BJ (cell line): ENCODE measurements at regions not wholly inside any gene's neighbourhood (a gene's known extent, or its start where the extent isn't known, plus 50 kb on each side); places are given as distances from the start of the nearest gene placed in this dataset.

ENCODE experiments used
- CTCF ChIA-PET: fragments of 350-600 bp; formaldehyde crosslinking; extraction: SDS; loops from one replicate; lab custom pipeline; 2021; ENCODE audit warnings: antibody characterized with exemption, inconsistent platforms; lab: Yijun Ruan, JAX
- POLR2A ChIA-PET: fragments of 300-600 bp; sonication (Branson Sonifier 250); formaldehyde crosslinking; extraction: SDS; loops from one replicate; lab custom pipeline; 2021; ENCODE audit warnings: antibody characterized with exemption; lab: Charles Lee
- DNase-seq: peaks from one replicate; pipeline ENCODE4 v3.0.0-alpha.2; 2011; ENCODE audit warnings: low read depth
- H3K27me3 ChIP-seq: 2 replicates; pipeline ENCODE4 v1.6.0; 2011; ENCODE audit warnings: low read length; ENCODE audit not compliant: control insufficient read depth, insufficient read depth
- H3K36me3 ChIP-seq: 2 replicates; pipeline ENCODE4 v1.5.1; 2011; ENCODE audit warnings: low read length; ENCODE audit not compliant: control insufficient read depth, insufficient read depth
- H3K4me3 ChIP-seq: 2 replicates; pipeline ENCODE4 v1.5.1; 2011; ENCODE audit warnings: low read depth, mild to moderate bottlenecking, control low read depth, low read length
- TF ChIP-seq, protein P1 (sequence below): IDR thresholded peaks from 2 replicates; pipeline ENCODE4 v1.5.1; 2011; ENCODE audit warnings: low read depth, mild to moderate bottlenecking, control low read depth, inconsistent platforms, low read length, moderate library complexity; ENCODE audit not compliant: insufficient read depth

DNA sequence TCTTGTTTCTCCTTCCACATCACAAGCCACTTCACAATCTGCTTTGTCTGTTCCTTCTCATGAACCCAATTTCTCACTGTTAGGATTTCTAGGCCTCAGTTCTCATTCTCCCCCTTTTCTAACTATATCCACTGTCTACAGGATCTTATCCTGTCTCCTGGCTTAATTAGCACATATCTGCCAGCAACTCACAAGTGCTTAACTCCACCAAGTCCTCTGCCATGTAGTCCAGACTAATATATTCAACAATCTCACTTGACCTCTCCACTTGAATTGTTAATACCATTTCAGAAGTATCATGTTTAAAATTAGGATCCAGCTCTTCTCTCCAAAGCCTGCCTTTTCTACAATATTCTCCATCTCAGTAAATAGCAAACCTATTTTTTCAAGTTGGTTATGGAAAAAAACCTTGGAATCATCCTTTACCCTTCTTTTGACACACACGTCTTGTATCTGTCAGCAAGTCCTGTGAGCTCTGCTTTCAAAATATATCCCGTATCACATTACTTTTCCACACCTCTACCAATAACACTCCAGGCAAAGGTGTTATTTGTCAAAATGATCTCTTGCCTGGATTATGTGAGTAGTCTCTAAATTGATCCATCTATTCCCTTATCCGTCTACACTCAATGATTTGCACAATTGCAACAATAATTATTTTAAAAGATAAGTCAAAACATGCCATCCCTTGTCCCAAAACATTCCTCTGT lies 127.2 kb upstream of the SLIT2 start:
- ChIA-PET POLR2A (no interaction called here), CTCF (no interaction called here)
- no peaks in the 10 kb centered on the region for H3K36me3 ChIP-seq
- no peaks in the 10 kb centered on the region for H3K27me3 ChIP-seq
- TF ChIP-seq, protein P1, sequence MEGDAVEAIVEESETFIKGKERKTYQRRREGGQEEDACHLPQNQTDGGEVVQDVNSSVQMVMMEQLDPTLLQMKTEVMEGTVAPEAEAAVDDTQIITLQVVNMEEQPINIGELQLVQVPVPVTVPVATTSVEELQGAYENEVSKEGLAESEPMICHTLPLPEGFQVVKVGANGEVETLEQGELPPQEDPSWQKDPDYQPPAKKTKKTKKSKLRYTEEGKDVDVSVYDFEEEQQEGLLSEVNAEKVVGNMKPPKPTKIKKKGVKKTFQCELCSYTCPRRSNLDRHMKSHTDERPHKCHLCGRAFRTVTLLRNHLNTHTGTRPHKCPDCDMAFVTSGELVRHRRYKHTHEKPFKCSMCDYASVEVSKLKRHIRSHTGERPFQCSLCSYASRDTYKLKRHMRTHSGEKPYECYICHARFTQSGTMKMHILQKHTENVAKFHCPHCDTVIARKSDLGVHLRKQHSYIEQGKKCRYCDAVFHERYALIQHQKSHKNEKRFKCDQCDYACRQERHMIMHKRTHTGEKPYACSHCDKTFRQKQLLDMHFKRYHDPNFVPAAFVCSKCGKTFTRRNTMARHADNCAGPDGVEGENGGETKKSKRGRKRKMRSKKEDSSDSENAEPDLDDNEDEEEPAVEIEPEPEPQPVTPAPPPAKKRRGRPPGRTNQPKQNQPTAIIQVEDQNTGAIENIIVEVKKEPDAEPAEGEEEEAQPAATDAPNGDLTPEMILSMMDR: no peak
- DNase-seq: no peak
- H3K4me3 ChIP-seq: no peak overlapping the region

DNA sequence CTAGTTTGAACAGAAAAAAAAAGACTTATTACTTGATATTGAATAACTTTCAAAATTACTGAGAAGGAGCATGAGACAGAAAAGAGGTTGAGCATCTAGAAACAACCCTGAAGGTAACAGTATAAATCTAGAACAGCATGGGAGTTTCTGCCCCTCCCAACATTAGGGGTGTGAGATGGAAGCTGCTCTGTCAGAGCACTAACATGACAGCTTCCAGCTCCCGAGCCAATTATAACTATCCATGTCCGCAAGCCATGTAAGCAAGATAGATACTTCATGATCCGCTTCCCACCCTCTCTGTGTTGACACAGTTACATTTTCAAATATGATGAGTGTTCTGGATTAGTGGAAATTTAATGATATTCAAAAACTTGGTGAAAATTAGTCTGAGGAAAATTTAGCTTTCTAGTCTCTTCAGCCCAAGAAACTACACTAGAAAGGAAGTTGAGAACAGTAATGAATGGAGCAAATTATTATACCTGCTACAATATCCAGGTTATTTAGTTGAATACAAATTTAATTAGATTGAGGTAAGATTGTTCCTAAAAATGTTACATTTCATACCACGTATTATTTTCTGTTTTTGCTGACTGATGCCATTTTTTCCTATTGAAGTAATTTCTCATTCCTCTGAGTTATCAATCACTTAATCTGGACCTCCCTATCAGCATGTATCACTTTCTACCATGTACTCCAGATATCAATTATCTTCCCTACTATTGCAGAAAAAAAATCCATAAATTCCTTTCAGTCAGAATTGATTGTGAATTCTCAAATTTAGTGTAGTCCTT lies 129.3 kb upstream of the SLIT2 start:
- H3K4me3 ChIP-seq: no peak overlapping the region
- no peaks in the 10 kb centered on the region for H3K27me3 ChIP-seq
- no peaks in the 10 kb centered on the region for H3K36me3 ChIP-seq
- POLR2A ChIA-PET: no interaction called here
- DNase-seq: no peak
- CTCF ChIA-PET: interaction anchor here (0.6 kb wide), 1 partner anchor 45 kb away, joined by 3 read pairs; no protein-coding TSS in a partner anchor
- TF ChIP-seq, protein P1: no peak

DNA sequence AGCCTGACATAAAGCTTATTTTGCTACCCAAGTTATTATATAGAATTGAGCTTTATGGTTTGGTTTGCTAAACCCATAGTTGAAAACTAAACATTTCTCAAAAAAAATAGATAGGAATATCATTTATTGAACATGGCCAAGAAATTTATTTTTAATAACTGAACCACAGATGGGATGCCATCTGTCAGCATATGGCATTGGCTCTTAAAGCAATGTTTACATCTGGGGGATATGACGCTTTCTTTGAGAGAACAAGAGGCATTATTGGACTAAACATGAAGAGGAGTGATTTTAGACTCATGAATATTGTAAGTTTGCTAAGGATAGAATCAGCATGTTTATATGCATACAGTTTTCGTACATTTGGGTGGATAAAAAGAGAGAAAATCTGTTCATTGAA lies 132.6 kb upstream of the SLIT2 start:
- Histone ChIP-seq H3K27me3 (no peaks in the 10 kb centered on the region), H3K4me3 (no peak overlapping the region), H3K36me3 (no peaks in the 10 kb centered on the region)
- ChIA-PET CTCF (no interaction called here), POLR2A (no interaction called here)
- DNase-seq: no peak
- TF ChIP-seq, protein P1: no peak

DNA sequence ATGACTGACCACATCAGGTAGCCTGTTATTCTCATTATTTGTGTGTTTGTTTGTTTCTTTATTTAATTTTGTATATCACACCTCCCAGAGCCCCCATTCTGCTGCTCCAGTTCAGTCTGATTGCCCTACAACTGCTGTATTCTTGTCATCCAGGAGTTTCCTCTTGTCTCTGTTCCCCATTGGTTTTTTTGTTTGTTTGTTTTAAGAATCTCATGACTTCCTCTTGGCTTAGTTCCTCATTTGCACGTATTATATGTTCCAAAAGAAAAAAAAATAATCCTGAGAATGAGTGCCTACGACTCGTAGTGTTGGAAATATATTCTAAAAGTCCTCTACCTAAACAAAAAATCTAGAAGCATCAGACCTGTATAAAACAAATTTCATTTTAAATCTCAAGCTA lies 142.3 kb upstream of the SLIT2 start:
- Histone ChIP-seq H3K36me3 (no peaks in the 10 kb centered on the region), H3K4me3 (no peak overlapping the region), H3K27me3 (no peaks in the 10 kb centered on the region)
- TF ChIP-seq, protein P1: no peak
- DNase-seq: no peak
- ChIA-PET POLR2A (no interaction called here), CTCF (no interaction called here)

DNA sequence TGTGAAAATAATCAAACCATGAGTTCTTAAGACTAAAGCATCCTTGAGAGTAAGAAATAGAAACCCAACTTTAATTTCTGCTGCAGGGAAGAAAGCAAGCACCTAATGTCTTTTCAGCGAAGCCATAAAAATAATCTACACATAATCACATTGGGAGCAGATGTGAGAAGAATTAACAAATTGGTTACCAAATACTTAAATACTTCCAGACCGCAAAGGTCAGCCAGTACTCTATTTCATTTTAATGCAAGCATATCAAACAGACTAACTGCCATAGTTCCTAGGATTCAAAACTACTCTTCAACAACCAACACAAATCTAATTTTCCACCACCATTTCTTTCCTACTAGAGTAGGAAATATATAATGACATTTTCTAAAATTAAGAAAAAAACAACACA lies 144.8 kb upstream of the SLIT2 start:
- TF ChIP-seq, protein P1: no peak
- ChIA-PET POLR2A (no interaction called here), CTCF (interaction anchor here (0.7 kb wide), 1 partner anchor 181 kb away, joined by 3 read pairs; no protein-coding TSS in a partner anchor)
- Histone ChIP-seq H3K4me3 (no peak overlapping the region), H3K36me3 (no peaks in the 10 kb centered on the region), H3K27me3 (no peaks in the 10 kb centered on the region)
- no peak for DNase-seq
